ENCODE measurements at regions not wholly inside any gene's neighbourhood (a gene's known extent, or its start where the extent isn't known, plus 50 kb on each side); places are given as distances from the start of the nearest gene placed in this dataset.

- no peak for DNase-seq
These were observed 269.1 kb upstream of the FZD8 start for GRCh38 chr10:35911233-35911632.

DNA sequence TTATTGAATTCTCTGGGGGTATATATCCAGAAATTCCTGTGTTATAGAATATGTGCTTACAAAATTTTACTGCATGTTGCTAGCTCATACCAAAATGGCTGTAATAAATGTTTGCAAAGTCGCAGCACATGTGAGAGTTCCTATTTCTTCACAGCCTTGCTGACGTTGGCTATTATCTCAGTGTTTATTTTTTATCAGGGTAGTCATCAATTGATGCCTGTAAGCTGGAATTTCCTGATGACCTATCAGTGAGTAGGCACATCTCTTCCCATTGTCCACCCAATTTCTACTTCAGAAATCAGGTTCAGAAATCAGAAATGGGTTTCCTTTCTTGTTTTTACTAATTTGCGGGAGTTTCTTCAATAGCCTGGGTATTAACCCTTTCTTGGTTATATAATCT, 268.1 kb upstream of the FZD8 start:
- DNase-seq = no peak

DNA sequence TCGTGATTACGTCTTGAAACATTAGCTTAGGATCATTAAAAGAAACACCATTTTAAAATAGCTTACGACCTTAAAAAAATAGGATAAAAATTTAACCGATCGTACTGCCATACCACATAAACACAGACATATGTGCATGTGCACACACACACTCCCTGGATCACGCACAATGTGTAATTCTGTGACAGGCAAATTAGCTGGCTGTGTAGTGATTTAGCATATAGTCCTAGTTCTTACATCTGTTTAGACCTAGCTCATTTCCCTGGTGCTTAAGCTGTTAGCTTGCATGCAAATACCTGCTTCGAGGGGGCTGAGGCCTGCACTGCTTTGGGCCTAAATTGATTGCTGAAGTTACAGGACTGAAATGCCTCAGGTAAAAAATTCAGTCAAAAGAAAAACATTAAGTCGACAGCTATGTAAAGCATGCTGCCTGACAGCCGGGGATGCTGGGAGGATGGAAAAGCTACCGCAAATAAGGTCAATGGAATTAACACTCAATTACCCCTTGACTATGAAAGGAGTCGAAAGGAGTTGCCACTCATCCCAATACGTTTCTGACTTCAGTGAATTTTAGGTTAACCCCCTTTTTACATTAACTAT, 267.1 kb upstream of the FZD8 start:
- DNase-seq = no peak

- no peak for DNase-seq
These were observed 266.4 kb upstream of the FZD8 start for GRCh38 chr10:35908451-35908850.

DNA sequence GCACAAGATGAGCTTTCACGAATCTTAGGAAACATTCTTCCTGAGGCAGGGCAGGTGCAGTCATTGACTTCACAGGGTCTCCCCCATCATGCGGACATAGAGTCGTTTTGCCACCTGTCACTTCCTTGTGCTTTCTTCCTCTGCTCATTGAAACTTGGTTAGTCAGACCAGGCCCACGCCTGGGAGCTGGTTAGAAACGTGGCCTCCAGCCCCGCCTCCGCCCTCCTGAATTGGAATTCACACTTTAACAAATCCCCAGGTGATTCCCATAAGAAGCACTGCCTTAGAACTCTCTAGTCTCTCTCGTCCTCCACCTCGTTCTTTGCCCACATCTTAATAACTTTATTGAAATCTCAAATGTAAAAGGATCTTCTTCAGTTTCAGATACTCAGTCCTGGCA, 265.5 kb upstream of the FZD8 start:
- DNase-seq = no peak

- DNase-seq = no peak
These were observed 264.1 kb upstream of the FZD8 start for GRCh38 chr10:35906155-35906554.

- no peak for DNase-seq
These were observed 260.9 kb upstream of the FZD8 start for GRCh38 chr10:35903021-35903420.

- DNase-seq = no peak
These were observed 256.8 kb upstream of the FZD8 start for GRCh38 chr10:35898716-35899440.

DNA sequence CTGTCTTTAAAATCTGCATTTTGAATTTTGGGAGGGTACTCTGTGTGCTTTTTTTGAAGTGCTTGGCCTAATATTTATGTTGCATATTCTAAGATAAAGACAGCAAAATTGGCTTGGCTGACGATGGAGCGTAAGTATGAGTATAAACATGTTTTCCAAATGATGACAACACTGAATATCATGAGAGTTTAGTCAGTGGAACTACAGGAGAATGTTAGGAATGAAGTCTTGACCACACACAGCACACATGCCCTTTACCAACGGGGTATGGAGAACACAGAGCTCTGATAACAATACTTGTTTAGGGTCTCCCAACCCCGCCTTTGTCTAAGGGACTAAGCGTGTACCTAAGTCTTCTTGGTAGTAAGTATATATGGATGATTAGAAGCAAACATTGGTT, 253.9 kb upstream of the FZD8 start:
- DNase-seq = no peak

DNA sequence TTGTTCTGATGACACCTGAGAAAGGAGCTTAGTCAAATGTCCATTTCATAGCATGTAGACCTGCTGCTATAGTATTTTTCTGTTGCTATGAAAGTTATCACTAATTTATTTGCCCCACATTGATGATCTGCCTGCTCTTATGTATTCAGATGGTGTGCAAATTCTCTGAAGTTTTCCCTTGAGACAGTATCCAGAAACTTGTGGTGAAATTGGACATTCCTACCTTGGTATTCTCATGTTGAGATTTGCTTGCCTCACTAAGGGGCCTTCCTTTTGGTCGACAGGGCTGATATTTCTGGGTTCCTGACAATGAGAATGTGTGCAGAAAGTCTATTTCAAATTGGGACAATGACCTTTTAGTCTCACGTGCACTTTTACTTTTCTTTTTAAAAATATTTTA, 253.2 kb upstream of the FZD8 start:
- DNase-seq = no peak

DNA sequence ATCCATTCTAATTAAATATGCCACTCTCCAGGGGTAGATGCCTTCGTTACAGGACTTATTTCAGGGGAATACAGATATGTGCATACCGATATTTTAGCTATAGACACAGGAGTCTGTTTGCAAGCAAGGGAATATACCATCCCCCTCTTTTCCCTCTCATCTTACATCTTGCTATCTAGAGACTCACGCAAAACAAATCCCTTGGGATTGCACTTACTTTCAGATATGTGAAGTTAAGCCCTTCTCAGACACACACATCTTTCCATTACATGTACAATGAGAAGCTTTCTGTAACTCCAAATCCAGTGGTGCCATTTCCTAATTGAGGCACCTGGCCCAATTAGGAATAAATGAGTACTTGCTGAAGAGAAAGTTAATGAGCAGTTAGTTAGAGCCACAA, 250.4 kb upstream of the FZD8 start:
- DNase-seq = no peak

- no peak for DNase-seq
These were observed 248.8 kb upstream of the FZD8 start for GRCh38 chr10:35890676-35891495.

DNA sequence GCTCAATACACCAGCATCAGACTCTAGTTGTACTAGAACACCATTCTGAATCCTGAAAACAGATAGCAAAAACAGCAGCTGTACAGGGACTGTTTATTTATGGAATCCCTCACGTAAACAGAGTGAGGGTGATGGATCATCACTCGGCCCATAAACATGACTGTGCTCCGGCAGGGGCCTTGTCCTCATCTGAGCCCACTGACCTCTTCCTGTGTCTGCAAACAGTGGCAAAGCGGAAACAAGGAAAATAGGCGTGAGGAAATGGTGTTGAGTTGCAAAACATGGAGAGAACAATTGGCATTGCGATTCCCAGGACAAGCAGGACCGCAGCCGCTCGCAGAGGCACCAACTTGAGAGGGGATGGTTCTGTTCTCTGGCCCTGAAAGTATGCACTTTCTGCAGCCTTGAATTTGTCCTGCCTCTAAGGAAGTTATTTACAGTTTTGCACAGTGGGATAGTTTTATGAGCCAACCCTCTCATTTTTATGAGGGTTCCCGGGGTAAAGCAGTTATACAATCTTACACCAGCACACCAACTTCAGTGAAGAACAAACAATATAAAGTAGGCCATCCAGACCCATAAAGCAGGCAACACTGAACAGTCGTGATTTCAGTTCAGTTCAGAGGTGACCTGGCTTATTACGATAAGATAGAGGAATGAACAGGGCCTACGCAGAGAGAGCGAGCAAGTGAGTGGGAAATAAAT, 248.0 kb upstream of the FZD8 start:
- DNase-seq = no peak

GRCh38 chr10:35889226-35889625, 247.1 kb upstream of the FZD8 start:
- no peak for DNase-seq

- no peak for DNase-seq
These were observed 246.3 kb upstream of the FZD8 start for GRCh38 chr10:35888400-35888799.

DNA sequence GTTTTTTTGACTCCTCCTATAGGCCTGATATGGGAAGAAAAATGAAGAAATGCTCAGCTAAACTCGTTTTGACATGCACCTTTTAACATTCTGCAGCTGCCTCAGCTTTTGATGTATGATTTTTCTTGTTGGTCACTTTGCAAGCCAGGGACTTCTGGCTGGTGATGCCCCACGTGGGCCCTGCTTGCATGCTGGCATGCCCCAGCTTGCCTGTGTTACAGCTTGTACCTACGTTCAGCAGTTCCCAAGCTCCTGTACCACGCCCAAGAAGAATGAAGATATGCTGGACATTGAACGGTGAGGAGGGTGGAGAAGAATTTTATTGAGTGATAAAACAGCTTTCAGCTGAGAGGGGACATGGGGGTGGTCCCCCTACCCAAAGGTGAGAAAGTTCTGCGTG, 245.6 kb upstream of the FZD8 start:
- DNase-seq = no peak

DNA sequence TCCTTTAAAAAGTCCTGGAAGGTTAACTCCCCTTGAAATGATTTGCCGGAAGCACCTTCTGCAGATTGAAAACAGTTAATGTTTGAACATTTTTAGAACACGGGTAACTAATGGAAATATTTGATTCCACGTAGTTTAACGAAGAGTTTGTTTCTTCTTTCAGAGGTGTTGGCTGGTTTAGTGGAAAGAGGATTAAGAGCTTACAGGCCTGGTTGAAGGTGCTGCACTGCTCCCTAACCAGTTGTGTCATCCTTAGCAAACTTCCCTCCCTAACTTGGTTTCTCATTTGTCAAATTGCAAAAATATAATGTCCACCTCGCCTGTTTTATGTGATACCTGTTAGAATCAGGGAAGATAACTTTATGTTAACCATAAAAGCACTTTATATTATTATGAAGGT, 243.0 kb upstream of the FZD8 start:
- no peak for DNase-seq

DNA sequence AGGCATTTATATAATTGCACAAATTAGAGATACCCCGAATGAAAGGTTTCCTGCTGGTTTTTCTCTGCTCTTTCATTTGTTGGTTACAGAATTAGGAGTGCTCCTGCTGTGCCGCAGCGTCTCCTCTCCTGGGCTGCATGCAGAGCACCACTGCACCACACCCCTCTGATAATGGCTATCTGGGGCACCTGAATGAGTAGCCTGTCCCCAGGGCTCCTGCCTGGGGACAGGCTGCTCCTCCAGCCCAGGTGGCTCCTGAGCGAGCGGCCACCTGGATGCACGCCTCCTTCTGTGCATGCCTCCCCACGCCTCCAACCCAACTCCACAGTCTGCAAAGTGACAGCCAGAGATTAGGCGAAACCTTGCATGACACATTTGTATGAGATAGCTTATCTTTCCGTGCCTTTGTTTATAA, 242.6 kb upstream of the FZD8 start:
- no peak for DNase-seq

DNA sequence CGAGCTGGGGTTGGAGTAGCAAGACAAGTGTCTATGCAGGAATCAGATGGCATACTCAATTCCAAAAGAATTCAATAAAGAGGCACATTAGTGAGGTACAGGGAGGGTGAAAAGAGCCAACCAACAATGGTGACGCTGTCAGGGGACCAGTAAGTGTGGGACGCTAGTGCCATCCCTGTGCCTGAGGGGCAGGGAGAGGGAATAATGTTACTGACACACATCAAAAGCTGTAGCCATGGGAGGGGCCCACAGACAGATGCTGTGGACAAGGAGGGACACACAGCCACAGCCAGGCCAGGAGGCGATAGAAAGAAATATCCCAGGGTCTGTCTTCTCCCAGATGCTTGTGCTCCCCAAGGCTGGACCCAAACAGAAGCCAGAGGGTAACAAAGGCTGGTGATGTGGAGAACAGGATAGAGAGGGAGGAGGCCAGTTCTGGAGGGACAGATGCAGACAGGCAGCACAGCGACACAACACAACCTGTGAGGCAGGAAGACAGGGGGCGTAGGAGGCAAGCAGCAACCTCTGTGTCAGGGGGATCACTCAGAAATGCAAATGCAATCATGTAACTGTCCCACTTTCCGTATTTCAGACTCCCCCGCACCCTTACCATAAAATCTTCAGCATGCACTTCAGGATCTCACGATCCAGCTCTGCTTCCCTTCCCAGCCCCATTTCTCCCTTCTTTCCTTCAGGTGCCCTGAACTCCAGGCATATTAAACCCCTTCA, 240.5 kb upstream of the FZD8 start:
- DNase-seq = no peak

DNA sequence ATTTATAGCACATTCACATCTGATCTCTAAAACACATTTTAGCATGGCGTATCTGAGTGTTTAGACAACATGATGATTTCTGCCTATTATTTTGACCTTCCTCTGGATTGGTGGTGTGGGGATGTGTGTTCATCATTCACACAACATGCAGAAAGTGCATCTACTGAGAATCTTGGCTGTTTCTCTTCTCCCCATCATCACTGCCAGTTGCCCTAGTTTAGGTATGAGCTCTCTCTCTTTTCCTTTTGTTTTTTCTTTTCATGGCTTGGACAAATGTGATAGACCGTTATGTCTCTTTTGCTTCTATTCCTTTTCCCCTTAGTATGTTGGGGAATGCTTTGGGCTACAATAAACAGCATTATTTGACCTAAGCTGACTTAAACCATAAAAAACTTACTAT, 239.2 kb upstream of the FZD8 start:
- DNase-seq = no peak

GRCh38 chr10:35876248-35876647, 234.2 kb upstream of the FZD8 start:
- DNase-seq = no peak

DNA sequence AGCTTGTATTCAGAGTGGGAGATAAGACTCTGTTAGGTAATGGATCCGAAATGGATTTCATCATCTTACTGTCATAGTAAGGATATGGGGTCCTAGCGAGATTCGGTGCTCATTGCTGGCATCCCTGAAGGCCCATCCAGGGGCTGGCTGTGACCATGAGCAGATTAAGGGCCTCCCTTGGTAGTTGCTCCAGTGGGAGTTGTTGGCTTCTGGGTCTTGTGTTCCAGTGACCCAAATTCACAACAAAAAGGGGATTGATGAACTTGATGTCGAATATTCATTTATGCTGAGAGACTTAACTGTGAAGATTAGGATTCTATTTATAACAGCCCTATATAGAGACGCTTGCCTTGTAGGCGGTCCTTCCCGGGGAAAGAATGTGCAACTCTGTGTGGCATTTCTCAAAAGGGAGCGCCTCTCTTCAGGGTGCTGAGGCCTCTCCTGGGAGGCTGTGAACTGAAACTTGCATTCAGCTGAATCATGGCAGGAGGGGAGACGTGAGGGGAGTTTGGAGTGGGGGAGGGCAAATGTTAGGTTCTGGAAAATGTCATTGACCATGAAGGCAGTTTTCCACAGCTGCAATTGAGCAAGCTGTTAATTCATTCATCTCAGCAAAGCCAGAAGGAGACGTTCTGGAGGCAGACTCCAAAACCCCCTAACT, 233.1 kb upstream of the FZD8 start:
- no peak for DNase-seq
